ENCODE measurements at regions not wholly inside any gene's neighbourhood (a gene's known extent, or its start where the extent isn't known, plus 50 kb on each side); places are given as distances from the start of the nearest gene placed in this dataset.

- DNase-seq (ENCODE audit: low spot score): no peak
- Histone ChIP-seq H2AFZ (replicated peaks) (no peak overlapping the region), H3K4me1 (peaks cover 36% of the 10 kb centered on the region), H3K9ac (no peak overlapping the region), H3K9me3 (ENCODE audit: low read depth) (no peaks in the 10 kb centered on the region), H3F3A (ENCODE audit: low read depth) (no peaks in the 10 kb centered on the region), H3K36me3 (no peaks in the 10 kb centered on the region), H4K20me1 (ENCODE audit: low read depth) (no peaks in the 10 kb centered on the region), H3K79me2 (ENCODE audit: low read depth) (no peaks in the 10 kb centered on the region), H3K4me2 (no peak overlapping the region), H3K4me3 (no peak overlapping the region), H3K27me3 (no peaks in the 10 kb centered on the region), H3K27ac (no peak overlapping the region)
- Mint-ChIP-seq H3K27ac (no peak overlapping the region), H3K4me1 (peaks cover 38% of the 10 kb centered on the region), H3K27me3 (ENCODE audit: insufficient read depth, low read depth) (no peaks in the 10 kb centered on the region), H3K4me3 (no peak overlapping the region), H3K9me3 (no peaks in the 10 kb centered on the region), H3K36me3 (no peaks in the 10 kb centered on the region)
- TF ChIP-seq EZH2 (IDR thresholded peaks at IDR 0.05) (no peak), EZH2phosphoT487 (IDR thresholded peaks at IDR 0.05) (no peak), CTCF (IDR thresholded peaks at IDR 0.05) (no peak)
Observed at GRCh38 chr9:13446286-13446937, 166.9 kb upstream of the MPDZ start.

GRCh38 chr9:13445103-13445500 lies 165.6 kb upstream of the MPDZ start:
- TF ChIP-seq EZH2 (IDR thresholded peaks at IDR 0.05) (no peak), CTCF (IDR thresholded peaks at IDR 0.05) (no peak), EZH2phosphoT487 (IDR thresholded peaks at IDR 0.05) (no peak)
- DNase-seq (ENCODE audit: low spot score): no peak
- Mint-ChIP-seq H3K9me3 (no peaks in the 10 kb centered on the region), H3K27ac (no peak overlapping the region), H3K4me3 (no peak overlapping the region), H3K4me1 (peaks cover 26% of the 10 kb centered on the region), H3K36me3 (no peaks in the 10 kb centered on the region), H3K27me3 (ENCODE audit: insufficient read depth, low read depth) (no peaks in the 10 kb centered on the region)
- no peaks in the 10 kb centered on the region for H4K20me1 ChIP-seq (ENCODE audit: low read depth)
- H3K4me3 ChIP-seq: no peak overlapping the region
- no peaks in the 10 kb centered on the region for H3K27me3 ChIP-seq
- no peaks in the 10 kb centered on the region for H3F3A ChIP-seq (ENCODE audit: low read depth)
- H3K9ac ChIP-seq: no peak overlapping the region
- H2AFZ ChIP-seq (replicated peaks): no peak overlapping the region
- H3K9me3 ChIP-seq (ENCODE audit: low read depth): no peaks in the 10 kb centered on the region
- H3K79me2 ChIP-seq (ENCODE audit: low read depth): no peaks in the 10 kb centered on the region
- no peak overlapping the region for H3K27ac ChIP-seq
- H3K4me2 ChIP-seq: no peak overlapping the region
- no peaks in the 10 kb centered on the region for H3K36me3 ChIP-seq
- peaks cover 26% of the 10 kb centered on the region for H3K4me1 ChIP-seq

- Histone ChIP-seq H3K4me2 (peak overlapping the region; percentile 43), H3K27me3 (no peaks in the 10 kb centered on the region), H3K36me3 (no peaks in the 10 kb centered on the region), H4K20me1 (ENCODE audit: low read depth) (no peaks in the 10 kb centered on the region), H3K27ac (no peak overlapping the region), H3K9me3 (ENCODE audit: low read depth) (no peaks in the 10 kb centered on the region), H3K4me1 (peaks cover 26% of the 10 kb centered on the region), H3F3A (ENCODE audit: low read depth) (no peaks in the 10 kb centered on the region), H3K9ac (no peak overlapping the region), H3K4me3 (no peak overlapping the region), H3K79me2 (ENCODE audit: low read depth) (no peaks in the 10 kb centered on the region), H2AFZ (replicated peaks) (peak overlapping the region; percentile 23)
- no peak overlapping the region for H3K4me3 Mint-ChIP-seq
- H3K36me3 Mint-ChIP-seq: no peaks in the 10 kb centered on the region
- H3K4me1 Mint-ChIP-seq: peaks cover 23% of the 10 kb centered on the region
- DNase-seq (ENCODE audit: low spot score): no peak
- no peaks in the 10 kb centered on the region for H3K27me3 Mint-ChIP-seq (ENCODE audit: insufficient read depth, low read depth)
- H3K9me3 Mint-ChIP-seq: no peaks in the 10 kb centered on the region
- H3K27ac Mint-ChIP-seq: no peak overlapping the region
- no peak for TF ChIP-seq EZH2 (IDR thresholded peaks at IDR 0.05)
- no peak for TF ChIP-seq EZH2phosphoT487 (IDR thresholded peaks at IDR 0.05)
- TF ChIP-seq CTCF (IDR thresholded peaks at IDR 0.05): no peak
Observed at GRCh38 chr9:13444245-13445102, 165.0 kb upstream of the MPDZ start.
